ENCODE measurements at regions not wholly inside any gene's neighbourhood (a gene's known extent, or its start where the extent isn't known, plus 50 kb on each side); places are given as distances from the start of the nearest gene placed in this dataset.

DNA sequence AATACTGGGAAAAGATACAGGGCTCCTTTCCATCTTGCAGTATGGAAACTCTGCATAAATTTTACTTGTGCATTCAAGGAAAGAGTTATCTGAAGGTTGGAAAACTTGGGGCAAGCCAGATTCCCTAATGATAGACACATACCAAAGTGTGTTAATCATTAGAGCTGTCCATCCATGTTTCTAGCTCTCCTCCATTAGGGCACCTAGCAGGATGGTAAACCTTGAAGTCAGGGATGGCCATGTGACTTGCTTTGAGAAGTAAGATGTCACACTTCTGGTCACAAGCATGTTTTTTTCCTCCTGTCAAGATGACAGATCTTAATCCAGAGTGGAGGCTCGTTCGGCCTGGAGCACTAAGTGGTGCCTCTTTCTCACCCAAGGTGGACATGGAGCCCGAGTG lies 241.9 kb upstream of the RUNX1 start:
- Histone ChIP-seq H3K9me3 (peaks cover 0 to 12% (median 0%) of the 10 kb centered on the region in 4 donors), H3K4me1 (peaks cover 0 to 7% (median 0%) of the 10 kb centered on the region in 4 donors), H3K36me3 (no peaks in the 10 kb centered on the region), H3K27ac (no peak overlapping the region), H3K27me3 (no peaks in the 10 kb centered on the region), H3K4me3 (no peak overlapping the region)
- 79 to 89% methylated on average over 3 of the region's 3 CpGs for WGBS, 2 donors
- no peak for DNase-seq (ENCODE audit: low spot score in 2 of 2)
- TF ChIP-seq, protein P1, sequence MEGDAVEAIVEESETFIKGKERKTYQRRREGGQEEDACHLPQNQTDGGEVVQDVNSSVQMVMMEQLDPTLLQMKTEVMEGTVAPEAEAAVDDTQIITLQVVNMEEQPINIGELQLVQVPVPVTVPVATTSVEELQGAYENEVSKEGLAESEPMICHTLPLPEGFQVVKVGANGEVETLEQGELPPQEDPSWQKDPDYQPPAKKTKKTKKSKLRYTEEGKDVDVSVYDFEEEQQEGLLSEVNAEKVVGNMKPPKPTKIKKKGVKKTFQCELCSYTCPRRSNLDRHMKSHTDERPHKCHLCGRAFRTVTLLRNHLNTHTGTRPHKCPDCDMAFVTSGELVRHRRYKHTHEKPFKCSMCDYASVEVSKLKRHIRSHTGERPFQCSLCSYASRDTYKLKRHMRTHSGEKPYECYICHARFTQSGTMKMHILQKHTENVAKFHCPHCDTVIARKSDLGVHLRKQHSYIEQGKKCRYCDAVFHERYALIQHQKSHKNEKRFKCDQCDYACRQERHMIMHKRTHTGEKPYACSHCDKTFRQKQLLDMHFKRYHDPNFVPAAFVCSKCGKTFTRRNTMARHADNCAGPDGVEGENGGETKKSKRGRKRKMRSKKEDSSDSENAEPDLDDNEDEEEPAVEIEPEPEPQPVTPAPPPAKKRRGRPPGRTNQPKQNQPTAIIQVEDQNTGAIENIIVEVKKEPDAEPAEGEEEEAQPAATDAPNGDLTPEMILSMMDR (IDR thresholded peaks at IDR 0.05): no peak
- TF ChIP-seq POLR2A (IDR thresholded peaks at IDR 0.05) (no peak), EP300 (IDR thresholded peaks at IDR 0.05) (no peak)

DNA sequence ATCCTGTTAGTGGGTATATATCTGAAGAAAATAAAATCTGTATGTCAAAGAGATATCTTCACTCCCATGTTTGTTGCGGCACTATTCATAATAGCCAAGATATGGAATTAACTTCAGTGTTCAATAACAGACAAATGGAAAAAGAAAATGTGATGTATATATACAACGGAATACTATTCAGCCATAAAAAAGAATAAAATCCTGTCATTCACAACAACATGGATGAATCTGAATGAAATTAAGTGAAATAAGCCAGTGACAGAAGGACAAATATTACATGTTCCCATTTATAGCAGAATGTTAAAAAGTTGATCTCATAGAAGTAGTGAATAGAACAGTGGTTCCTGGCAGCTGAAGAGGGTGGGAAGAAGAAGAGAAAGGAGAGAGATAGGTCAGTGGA lies 239.1 kb upstream of the RUNX1 start:
- WGBS, 2 donors: 98 to 100% methylated on average over 2 of the region's 2 CpGs
- H3K4me3 ChIP-seq: no peak overlapping the region
- no peaks in the 10 kb centered on the region for H3K36me3 ChIP-seq
- peaks cover 0 to 12% (median 0%) of the 10 kb centered on the region in 4 donors for H3K9me3 ChIP-seq
- H3K27me3 ChIP-seq: no peaks in the 10 kb centered on the region
- no peak overlapping the region for H3K27ac ChIP-seq
- TF ChIP-seq, protein P1 (IDR thresholded peaks at IDR 0.05): no peak
- no peak for TF ChIP-seq POLR2A (IDR thresholded peaks at IDR 0.05)
- no peak for TF ChIP-seq EP300 (IDR thresholded peaks at IDR 0.05)
- DNase-seq (ENCODE audit: low spot score in 2 of 2): no peak
- peaks cover 0 to 8% (median 0%) of the 10 kb centered on the region in 4 donors for H3K4me1 ChIP-seq

DNA sequence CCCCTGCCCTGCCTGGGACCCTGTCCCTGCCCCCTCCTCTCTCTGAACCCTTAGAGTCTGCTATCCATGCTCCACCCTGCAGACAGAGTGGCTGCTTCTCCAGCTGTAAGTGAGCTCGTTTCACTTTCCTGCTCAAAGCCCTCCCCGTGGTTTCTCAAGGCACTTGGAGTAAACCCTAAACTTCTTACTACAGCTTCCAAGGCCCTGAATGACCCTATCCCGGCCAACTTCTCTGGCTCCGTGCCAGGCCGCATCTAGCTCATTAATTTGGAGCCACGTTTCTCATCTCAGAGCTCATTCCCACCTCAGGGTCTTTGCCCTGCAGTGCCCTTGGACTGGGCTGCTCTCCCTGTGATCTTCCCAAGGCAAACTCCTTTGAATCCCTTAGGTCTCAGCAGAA lies 235.1 kb upstream of the RUNX1 start:
- TF ChIP-seq, protein P1 (IDR thresholded peaks at IDR 0.05): no peak
- TF ChIP-seq EP300 (IDR thresholded peaks at IDR 0.05) (no peak), POLR2A (IDR thresholded peaks at IDR 0.05) (no peak)
- Histone ChIP-seq H3K4me3 (no peak overlapping the region), H3K27ac (no peak overlapping the region), H3K36me3 (no peaks in the 10 kb centered on the region), H3K4me1 (peaks cover 0 to 8% (median 0%) of the 10 kb centered on the region in 4 donors), H3K9me3 (peaks cover 0 to 12% (median 0%) of the 10 kb centered on the region in 4 donors), H3K27me3 (no peaks in the 10 kb centered on the region)
- WGBS, 2 donors: 34 to 37% methylated on average over 6 of the region's 6 CpGs
- DNase-seq (ENCODE audit: low spot score in 2 of 2): peak in 1 of 2 donors; percentile 16

DNA sequence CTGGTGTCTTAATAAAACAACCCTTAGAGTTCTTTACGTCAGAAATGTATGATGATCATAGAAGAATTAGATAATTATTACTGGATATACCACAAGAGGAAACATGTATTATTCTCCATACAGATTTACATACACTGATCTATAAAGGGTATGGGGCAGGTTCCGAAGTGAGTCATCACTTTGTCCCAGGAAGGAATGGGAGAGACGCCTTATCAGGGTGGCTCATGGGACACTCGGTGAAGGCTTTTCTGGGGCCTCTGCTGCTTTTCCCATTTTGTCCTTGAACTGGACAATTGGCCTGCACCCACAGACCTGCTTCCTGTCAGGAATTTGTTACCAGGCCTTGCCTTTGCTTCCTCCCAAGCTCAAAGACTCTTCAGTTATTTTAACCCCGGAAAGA lies 233.8 kb upstream of the RUNX1 start:
- Histone ChIP-seq H3K27me3 (no peaks in the 10 kb centered on the region), H3K27ac (no peak overlapping the region), H3K9me3 (peaks cover 0 to 17% (median 0%) of the 10 kb centered on the region in 4 donors), H3K36me3 (no peaks in the 10 kb centered on the region), H3K4me3 (no peak overlapping the region), H3K4me1 (peaks cover 0 to 8% (median 0%) of the 10 kb centered on the region in 4 donors)
- TF ChIP-seq EP300 (IDR thresholded peaks at IDR 0.05): no peak
- TF ChIP-seq, protein P1 (IDR thresholded peaks at IDR 0.05): no peak
- no peak for TF ChIP-seq POLR2A (IDR thresholded peaks at IDR 0.05)
- 91 to 92% methylated on average over 5 of the region's 5 CpGs for WGBS, 2 donors
- no peak for DNase-seq (ENCODE audit: low spot score in 2 of 2)

DNA sequence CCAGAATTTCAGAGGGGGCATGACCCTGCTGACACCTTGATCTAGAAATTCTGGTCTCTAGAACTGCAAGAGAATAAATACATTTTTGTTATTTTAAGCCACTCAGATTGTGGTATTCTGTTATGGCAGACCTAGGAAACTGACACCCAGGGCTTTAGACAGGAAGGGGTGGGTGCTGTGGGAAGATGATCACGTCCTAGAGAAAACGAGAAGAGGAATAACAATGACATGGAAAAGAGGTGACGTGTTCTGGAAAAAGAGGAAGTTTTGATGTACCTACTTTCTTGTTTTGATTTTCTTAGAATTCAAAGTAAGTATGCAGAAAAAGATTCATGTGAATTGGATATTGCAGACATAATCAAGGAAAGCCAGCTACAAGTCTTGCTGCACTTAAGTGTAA lies 232.9 kb upstream of the RUNX1 start:
- H3K4me1 ChIP-seq: peaks cover 0 to 8% (median 0%) of the 10 kb centered on the region in 4 donors
- peak in 1 of 2 donors; percentile 8 for TF ChIP-seq EP300 (IDR thresholded peaks at IDR 0.05)
- no peak for TF ChIP-seq POLR2A (IDR thresholded peaks at IDR 0.05)
- TF ChIP-seq, protein P1 (IDR thresholded peaks at IDR 0.05): no peak
- H3K9me3 ChIP-seq: peaks cover 0 to 9% (median 0%) of the 10 kb centered on the region in 4 donors
- H3K27ac ChIP-seq: no peak overlapping the region
- no peak overlapping the region for H3K4me3 ChIP-seq
- 57 to 62% methylated on average over 3 of the region's 3 CpGs for WGBS, 2 donors
- DNase-seq (ENCODE audit: low spot score in 2 of 2): no peak
- no peaks in the 10 kb centered on the region for H3K36me3 ChIP-seq
- H3K27me3 ChIP-seq: no peaks in the 10 kb centered on the region

All from tibial nerve (tissue), 4 donors.